SK-N-MC (cell line): ENCODE measurements at regions not wholly inside any gene's neighbourhood (a gene's known extent, or its start where the extent isn't known, plus 50 kb on each side); places are given as distances from the start of the nearest gene placed in this dataset.

Experiments used
- EZH2 ChIP-seq: fragments of 200-600 bp; sonication (generic); IDR thresholded peaks from one replicate; pipeline ENCODE4 v1.6.1; 2017; ENCODE audit warnings: antibody characterized with exemption
- FOXP2 ChIP-seq: optimal IDR thresholded peaks from 2 replicates; pipeline ENCODE3; 2011; ENCODE audit warnings: mild to moderate bottlenecking, moderate library complexity; ENCODE audit not compliant: insufficient read depth; ENCODE audit errors: extremely low read length, control extremely low read depth

DNA sequence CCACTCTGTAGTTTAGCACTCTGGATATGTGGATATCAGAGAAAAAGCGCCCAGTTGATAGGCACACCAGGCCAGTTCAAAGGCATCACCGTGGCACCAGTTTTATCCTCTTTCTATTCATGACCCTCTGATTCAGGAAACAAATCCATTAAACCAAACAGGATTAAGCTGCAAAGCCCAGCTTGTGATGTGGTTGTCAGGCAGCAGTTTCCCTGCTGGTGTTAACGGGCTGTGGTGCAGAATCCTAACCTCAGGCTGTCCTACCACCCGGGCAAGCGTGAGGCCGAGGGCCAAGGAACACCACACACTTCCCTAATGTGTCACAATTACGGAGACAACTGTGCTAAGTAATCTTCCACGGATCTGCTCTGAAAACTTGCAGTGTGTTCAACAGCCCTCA, 209.1 kb downstream of the OLFM4 start:
- TF ChIP-seq FOXP2: no peak
- no peak for TF ChIP-seq EZH2
